OCI-LY1 (cell line): ENCODE measurements at regions not wholly inside any gene's neighbourhood (a gene's known extent, or its start where the extent isn't known, plus 50 kb on each side); places are given as distances from the start of the nearest gene placed in this dataset.

ENCODE experiments used
- H2AFZ ChIP-seq: fragments of 200-600 bp; sonication (generic), shearing (Covaris generic); 2 replicates; pipeline ENCODE4 v1.6.0; 2014; ENCODE audit warnings: antibody characterized with exemption, mild to moderate bottlenecking, low read length
- H3F3A ChIP-seq: fragments of 200-600 bp; sonication (generic), shearing (Covaris generic); 2 replicates; pipeline ENCODE4 v1.6.0; 2014; ENCODE audit warnings: mild to moderate bottlenecking, antibody characterized with exemption, low read length, moderate library complexity; ENCODE audit not compliant: insufficient read depth
- H3K27ac ChIP-seq: fragments of 200-600 bp; sonication (generic); 2 replicates; pipeline ENCODE4 v1.5.1; 2014; ENCODE audit warnings: low read length, mixed run types, mild to moderate bottlenecking, low read depth; ENCODE audit not compliant: poor library complexity, severe bottlenecking
- H3K27me3 ChIP-seq: fragments of 200-600 bp; sonication (generic); 2 replicates; pipeline ENCODE4 v1.6.0; 2014; ENCODE audit warnings: antibody characterized with exemption, mild to moderate bottlenecking, low read length, moderate library complexity; ENCODE audit not compliant: insufficient read depth
- H3K36me3 ChIP-seq: fragments of 200-600 bp; sonication (generic); 2 replicates; pipeline ENCODE4 v1.6.1; 2014; ENCODE audit warnings: mild to moderate bottlenecking, antibody characterized with exemption, low read length, moderate library complexity, mixed read lengths; ENCODE audit not compliant: insufficient read depth
- H3K4me1 ChIP-seq: fragments of 200-600 bp; sonication (generic); 2 replicates; pipeline ENCODE4 v1.5.1; 2014; ENCODE audit warnings: mild to moderate bottlenecking, low read length, moderate library complexity; ENCODE audit not compliant: insufficient read depth, severe bottlenecking
- H3K4me2 ChIP-seq: fragments of 200-600 bp; sonication (generic), shearing (Covaris generic); 2 replicates; pipeline ENCODE4 v1.6.1; 2014; ENCODE audit warnings: low read length
- H3K4me3 ChIP-seq: fragments of 200-600 bp; sonication (generic); 2 replicates; pipeline ENCODE4 v1.5.1; 2014; ENCODE audit warnings: low read length, low read depth, mild to moderate bottlenecking, mixed read lengths; ENCODE audit not compliant: poor library complexity, severe bottlenecking
- H3K79me2 ChIP-seq: fragments of 200-600 bp; shearing (Covaris generic); 2 replicates; pipeline ENCODE4 v1.6.1; 2016; ENCODE audit warnings: mixed run types, low read length, mixed read lengths; ENCODE audit not compliant: insufficient read depth
- H3K9ac ChIP-seq: fragments of 200-600 bp; sonication (generic), shearing (Covaris generic); 2 replicates; pipeline ENCODE4 v1.6.1; 2014; ENCODE audit warnings: mild to moderate bottlenecking, low read length, mixed read lengths
- H3K9me2 ChIP-seq: fragments of 200-600 bp; sonication (generic), shearing (Covaris generic); 2 replicates; pipeline ENCODE4 v1.6.1; 2014; ENCODE audit warnings: low read depth, mild to moderate bottlenecking, low read length, mixed read lengths
- H3K9me3 ChIP-seq: fragments of 200-600 bp; shearing (Covaris generic); 2 replicates; pipeline ENCODE4 v1.6.1; 2014; ENCODE audit warnings: low read length, mixed read lengths
- H4K20me1 ChIP-seq: fragments of 200-600 bp; sonication (generic), shearing (Covaris generic); 2 replicates; pipeline ENCODE4 v1.6.0; 2016; ENCODE audit warnings: mild to moderate bottlenecking, low read length; ENCODE audit not compliant: insufficient read depth
- EZH2 ChIP-seq: fragments of 200-600 bp; sonication (generic), shearing (Covaris generic); IDR thresholded peaks from 2 replicates; pipeline ENCODE4 v1.8.0; 2017; ENCODE audit warnings: borderline replicate concordance, mixed run types, mild to moderate bottlenecking, antibody characterized with exemption, low read length, moderate library complexity, mixed read lengths
- TF ChIP-seq, protein P1 (sequence below): fragments of 200-600 bp; sonication (generic), shearing (Covaris generic); IDR thresholded peaks from 2 replicates; pipeline ENCODE4 v1.5.1; 2017; ENCODE audit warnings: mild to moderate bottlenecking, antibody characterized with exemption, low read length, moderate library complexity, mixed read lengths

DNA sequence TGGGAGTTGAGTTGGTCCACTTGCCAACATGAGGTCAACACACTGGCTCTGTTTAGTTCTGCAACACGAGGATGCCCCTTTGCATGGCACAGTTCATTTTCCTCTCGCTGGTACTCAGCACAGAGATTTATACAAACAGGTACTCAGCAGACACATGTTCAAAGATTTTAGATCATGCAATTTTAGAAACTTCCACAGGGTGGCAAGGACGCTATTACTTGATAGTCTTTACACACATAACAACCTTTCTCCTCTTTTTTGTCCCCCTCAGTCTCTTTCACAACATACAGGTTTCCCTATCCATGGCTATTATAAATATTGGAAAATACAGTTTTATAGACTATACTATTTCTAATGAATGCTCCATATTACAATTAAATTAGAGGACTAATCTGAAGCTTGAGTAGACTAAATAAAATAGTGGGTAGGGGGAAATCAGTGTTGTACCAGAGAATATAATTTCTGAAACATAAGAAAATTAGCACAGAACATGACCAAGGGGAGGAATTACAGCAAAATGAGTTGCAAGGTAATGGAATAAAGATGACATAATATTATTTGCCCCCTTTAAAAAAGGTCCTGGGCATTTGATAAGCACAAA lies 331.8 kb upstream of the BTBD3 start:
- Histone ChIP-seq H3K79me2 (no peaks in the 10 kb centered on the region), H3K9me2 (no peaks in the 10 kb centered on the region), H2AFZ (no peak overlapping the region), H3K9me3 (no peaks in the 10 kb centered on the region), H4K20me1 (no peaks in the 10 kb centered on the region), H3K4me3 (no peak overlapping the region), H3K36me3 (no peaks in the 10 kb centered on the region), H3K9ac (no peak overlapping the region), H3F3A (no peaks in the 10 kb centered on the region), H3K4me2 (no peak overlapping the region), H3K4me1 (no peaks in the 10 kb centered on the region), H3K27me3 (no peaks in the 10 kb centered on the region), H3K27ac (no peak overlapping the region)
- no peak for TF ChIP-seq EZH2
- TF ChIP-seq, protein P1, sequence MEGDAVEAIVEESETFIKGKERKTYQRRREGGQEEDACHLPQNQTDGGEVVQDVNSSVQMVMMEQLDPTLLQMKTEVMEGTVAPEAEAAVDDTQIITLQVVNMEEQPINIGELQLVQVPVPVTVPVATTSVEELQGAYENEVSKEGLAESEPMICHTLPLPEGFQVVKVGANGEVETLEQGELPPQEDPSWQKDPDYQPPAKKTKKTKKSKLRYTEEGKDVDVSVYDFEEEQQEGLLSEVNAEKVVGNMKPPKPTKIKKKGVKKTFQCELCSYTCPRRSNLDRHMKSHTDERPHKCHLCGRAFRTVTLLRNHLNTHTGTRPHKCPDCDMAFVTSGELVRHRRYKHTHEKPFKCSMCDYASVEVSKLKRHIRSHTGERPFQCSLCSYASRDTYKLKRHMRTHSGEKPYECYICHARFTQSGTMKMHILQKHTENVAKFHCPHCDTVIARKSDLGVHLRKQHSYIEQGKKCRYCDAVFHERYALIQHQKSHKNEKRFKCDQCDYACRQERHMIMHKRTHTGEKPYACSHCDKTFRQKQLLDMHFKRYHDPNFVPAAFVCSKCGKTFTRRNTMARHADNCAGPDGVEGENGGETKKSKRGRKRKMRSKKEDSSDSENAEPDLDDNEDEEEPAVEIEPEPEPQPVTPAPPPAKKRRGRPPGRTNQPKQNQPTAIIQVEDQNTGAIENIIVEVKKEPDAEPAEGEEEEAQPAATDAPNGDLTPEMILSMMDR = peak; percentile 24

DNA sequence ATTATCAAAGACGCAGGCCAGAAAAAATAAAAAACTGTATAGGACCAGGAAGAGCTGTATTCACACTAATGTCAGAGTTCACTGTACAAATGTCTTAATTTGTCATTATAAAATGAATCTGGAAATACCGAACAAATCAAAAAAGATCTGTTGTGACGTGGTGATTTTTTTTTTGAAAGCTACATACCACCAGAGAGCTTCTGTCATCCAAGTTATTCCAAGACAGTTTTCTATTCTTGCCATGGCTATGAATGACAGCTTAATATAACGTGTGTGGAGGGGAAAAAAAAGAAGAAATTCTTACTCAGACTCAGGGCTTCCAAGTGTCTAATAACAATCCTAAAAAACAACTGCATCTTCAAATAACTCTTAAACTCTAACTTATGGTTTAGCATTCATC lies 328.8 kb upstream of the BTBD3 start:
- no peaks in the 10 kb centered on the region; the same call in 1 of the 2 replicates for H3F3A ChIP-seq
- no peak overlapping the region for H3K4me2 ChIP-seq
- H3K9me2 ChIP-seq = no peaks in the 10 kb centered on the region
- H3K9ac ChIP-seq = no peak overlapping the region
- H2AFZ ChIP-seq = no peak overlapping the region
- H4K20me1 ChIP-seq = no peaks in the 10 kb centered on the region
- no peaks in the 10 kb centered on the region for H3K27me3 ChIP-seq
- no peak overlapping the region for H3K27ac ChIP-seq
- H3K9me3 ChIP-seq = no peaks in the 10 kb centered on the region
- no peaks in the 10 kb centered on the region for H3K36me3 ChIP-seq
- TF ChIP-seq, protein P1 = no peak
- no peak for TF ChIP-seq EZH2
- H3K4me1 ChIP-seq = no peaks in the 10 kb centered on the region
- no peak overlapping the region for H3K4me3 ChIP-seq
- no peaks in the 10 kb centered on the region for H3K79me2 ChIP-seq

DNA sequence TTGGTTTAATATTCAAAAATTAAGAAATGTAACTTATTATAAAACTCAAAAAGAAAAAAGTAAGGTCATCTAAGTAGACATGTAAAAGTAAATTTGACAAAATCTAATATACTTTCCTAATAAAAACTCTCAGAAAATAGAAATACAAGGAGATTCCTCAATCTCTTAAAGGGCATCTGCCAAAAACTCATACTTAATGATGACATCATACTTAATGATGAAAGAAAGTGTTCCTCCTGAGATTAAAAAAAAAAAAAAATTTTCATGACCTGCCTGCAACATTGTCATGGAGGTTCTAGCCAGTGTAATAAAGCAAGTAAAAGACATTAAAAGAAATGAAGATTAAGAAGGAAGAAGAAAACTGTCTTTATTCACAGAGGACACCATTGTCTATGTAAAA lies 325.7 kb upstream of the BTBD3 start:
- no peaks in the 10 kb centered on the region for H3K36me3 ChIP-seq
- no peak overlapping the region for H3K27ac ChIP-seq
- no peaks in the 10 kb centered on the region for H3K4me1 ChIP-seq
- no peak overlapping the region for H2AFZ ChIP-seq
- H4K20me1 ChIP-seq = no peaks in the 10 kb centered on the region
- no peaks in the 10 kb centered on the region for H3K79me2 ChIP-seq
- no peak overlapping the region for H3K4me2 ChIP-seq
- TF ChIP-seq, protein P1 = no peak
- TF ChIP-seq EZH2 = no peak
- no peak overlapping the region for H3K4me3 ChIP-seq
- no peaks in the 10 kb centered on the region for H3K9me3 ChIP-seq
- H3F3A ChIP-seq = no peaks in the 10 kb centered on the region; the same call in 1 of the 2 replicates
- H3K9ac ChIP-seq = no peak overlapping the region
- H3K9me2 ChIP-seq = no peaks in the 10 kb centered on the region
- H3K27me3 ChIP-seq = no peaks in the 10 kb centered on the region
